Adrenal gland (tissue), 9 donors: ENCODE measurements at regions not wholly inside any gene's neighbourhood (a gene's known extent, or its start where the extent isn't known, plus 50 kb on each side); places are given as distances from the start of the nearest gene placed in this dataset.
"Not testable (repeated sequence)": the region's sequence is repeated elsewhere in the genome, so short reads cannot be mapped to it uniquely, and the experiment has no call there.

Source experiments
- DNase-seq, 7 donors: peaks; one replicate each; pipeline ENCODE4 v3.0.0-alpha.2; 2019 to 2020
- H3K27ac ChIP-seq, 5 donors: fragments of 200-600 bp; sonication (generic) in 4 of 5; 1 replicate in 3 of 5; 2 replicates in 2 of 5; pipeline versions ENCODE4 v1.5.1 to v1.8.0; 2016 to 2020; ENCODE audit warnings: mild to moderate bottlenecking in 1 of 5
- H3K27me3 ChIP-seq: fragments of 200-600 bp; 2 replicates; pipeline ENCODE4 v1.8.0; 2021
- H3K36me3 ChIP-seq, 2 donors: fragments of 200-600 bp; replicated peaks in 1 of 2; 1 replicate in 1 of 2; 2 replicates in 1 of 2; pipeline versions ENCODE4 v1.5.1 to v1.8.0; 2018 to 2022
- H3K4me1 ChIP-seq, 2 donors: fragments of 200-600 bp; replicated peaks in 1 of 2; 1 replicate in 1 of 2; 2 replicates in 1 of 2; pipeline versions ENCODE4 v1.5.1 to v1.8.0; 2018 to 2021
- H3K4me3 ChIP-seq, 4 donors: fragments of 200-600 bp; sonication (generic) in 3 of 4; one replicate each; pipeline ENCODE4 v1.5.1; 2016 to 2018
- H3K9me3 ChIP-seq, 3 donors: fragments of 200-600 bp; sonication (generic) in 1 of 3; replicated peaks in 1 of 3; 1 replicate in 2 of 3; 2 replicates in 1 of 3; pipeline versions ENCODE4 v1.5.1 to v1.8.0; 2016 to 2021
- CTCF ChIP-seq, 6 experiments: fragments of 450-650 bp in 4 of 6; fragments of 200-600 bp in 2 of 6; sonication (generic) in 1 of 6; IDR thresholded peaks; 1 replicate in 5 of 6; 2 replicates in 1 of 6; pipeline versions ENCODE4 v1.5.1 to v1.8.0; 2016 to 2021; ENCODE audit warnings: antibody characterized with exemption in 6 of 6, mild to moderate bottlenecking in 2 of 6, moderate library complexity in 1 of 6
- POLR2A ChIP-seq, 2 donors: fragments of 450-650 bp; IDR thresholded peaks; one replicate each; pipeline ENCODE4 v1.6.1; 2017; ENCODE audit warnings: antibody characterized with exemption in 2 of 2, mild to moderate bottlenecking in 2 of 2, moderate library complexity in 1 of 2
- WGBS, 4 donors: extraction: QIAGEN DNeasy Blood & Tissue Kit in 2 of 4; methylation state at CpG; one replicate each; pipeline versions ENCODE4 v1.1.5 to v1.1.7; 2013 to 2017; 5-methylcytosine and 5-hydroxymethylcytosine counted together
- intact Hi-C, 2 donors: fragments of 100-400 bp; cut with DNase I; formaldehyde crosslinking; loops; one replicate each; pipeline versions ENCODE4 v1.14.1 to v1.15.0; 2022 to 2023
- donor health status: healthy with polysubstance abuse.
- donor health status: Bipolar disorder and iron deficiency.
- donor health status: DM: yes; HTN: yes; CAD: no.
- donor health status: DM: no; HTN: no; CAD: no.
- donor health status: DM: no; HTN: no; CAD: no.

DNA sequence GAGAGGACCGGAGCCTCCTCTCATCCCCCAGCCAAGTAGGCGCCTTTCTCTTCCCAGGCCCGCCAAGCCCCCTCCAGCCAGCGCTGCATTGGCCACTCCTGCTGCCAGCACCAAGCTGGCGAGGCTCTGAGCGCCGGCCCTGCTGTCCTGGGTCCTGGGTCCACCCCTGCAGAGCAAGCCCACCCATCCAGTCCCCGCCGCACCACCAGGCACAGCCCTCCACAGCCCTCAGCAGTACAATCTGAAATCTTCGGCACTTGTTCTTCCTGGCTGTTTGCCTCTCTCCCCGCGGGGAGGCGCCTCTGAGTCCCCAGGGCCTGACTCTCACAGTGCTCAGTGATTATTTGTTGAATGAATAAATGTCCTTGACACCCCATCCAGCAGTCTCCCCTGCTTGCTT is 236.4 kb upstream of the SGCG start:
- intact Hi-C loops: loop anchor here in 1 of 2 donors (5.0 kb wide), 1 partner anchor 1423 kb away; no protein-coding TSS in a partner anchor
- Histone ChIP-seq H3K9me3 (no peaks in the 10 kb centered on the region), H3K4me1 (no peaks in the 10 kb centered on the region), H3K4me3 (no peak overlapping the region), H3K27me3 (no peaks in the 10 kb centered on the region), H3K27ac (no peak overlapping the region), H3K36me3 (no peaks in the 10 kb centered on the region)
- 80 to 94% (median 85%) methylated on average over 12 to 13 of the region's 13 CpGs for WGBS, 4 donors
- no peak for DNase-seq
- no peak for TF ChIP-seq POLR2A (IDR thresholded peaks at IDR 0.05)
- TF ChIP-seq CTCF (IDR thresholded peaks at IDR 0.05): no peak

DNA sequence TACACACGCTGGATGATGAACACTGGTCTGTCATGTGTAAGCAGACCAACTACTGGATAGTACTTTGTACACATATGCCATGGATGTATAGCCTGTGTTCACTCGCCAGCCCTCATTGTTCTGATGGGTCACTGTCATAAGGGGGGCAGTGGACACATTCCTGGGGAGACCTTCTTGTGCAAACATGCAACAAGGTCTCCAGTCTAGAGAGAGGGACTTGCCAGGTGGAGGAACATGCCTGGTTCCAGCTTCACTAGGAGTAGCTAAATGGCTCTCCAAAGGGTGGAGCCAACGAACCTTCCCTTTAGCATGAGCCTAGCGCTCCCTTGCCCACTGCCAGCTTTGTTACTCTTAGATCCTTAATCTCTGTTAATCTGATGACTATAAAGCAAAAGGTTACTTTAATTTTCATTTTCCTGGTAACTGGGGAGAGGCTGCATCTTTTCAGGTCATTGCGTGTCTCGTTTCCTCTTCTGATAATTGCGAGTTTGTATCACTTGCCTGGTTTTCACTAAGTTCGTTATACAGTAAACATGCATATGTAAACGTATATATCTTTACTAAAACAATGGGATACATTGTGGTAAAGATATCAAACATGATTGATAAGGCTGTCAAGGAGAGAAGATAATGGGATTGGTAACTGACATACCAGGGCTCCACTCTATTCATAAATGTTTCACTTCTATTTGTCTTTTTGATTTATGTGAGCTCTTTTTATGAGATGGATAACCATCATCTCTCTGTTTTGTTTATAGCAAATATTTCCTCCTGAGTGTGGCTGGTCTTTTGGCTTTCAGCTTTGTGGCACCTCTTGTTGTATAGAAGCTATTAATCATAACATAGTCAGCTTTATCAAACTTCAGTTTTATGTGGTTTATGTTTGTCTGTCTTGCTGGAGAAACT is 235.2 kb upstream of the SGCG start:
- no peaks in the 10 kb centered on the region for H3K4me1 ChIP-seq
- H3K4me3 ChIP-seq: no peak overlapping the region
- no peak overlapping the region for H3K27ac ChIP-seq
- no peak for DNase-seq
- no peak for TF ChIP-seq POLR2A (IDR thresholded peaks at IDR 0.05)
- TF ChIP-seq CTCF (IDR thresholded peaks at IDR 0.05): no peak
- no peaks in the 10 kb centered on the region for H3K36me3 ChIP-seq
- intact Hi-C loops: no loop called here
- WGBS, 4 donors: 66 to 79% (median 69%) methylated on average over 9 of the region's 9 CpGs
- no peaks in the 10 kb centered on the region for H3K27me3 ChIP-seq
- H3K9me3 ChIP-seq: no peaks in the 10 kb centered on the region

- Histone ChIP-seq H3K27ac (no peak overlapping the region), H3K27me3 (no peaks in the 10 kb centered on the region), H3K4me1 (no peaks in the 10 kb centered on the region), H3K9me3 (peaks cover 0 to 5% (median 0%) of the 10 kb centered on the region in 3 donors), H3K4me3 (no peak overlapping the region), H3K36me3 (no peaks in the 10 kb centered on the region)
- TF ChIP-seq POLR2A (IDR thresholded peaks at IDR 0.05) (no peak), CTCF (IDR thresholded peaks at IDR 0.05) (no peak)
- DNase-seq: no peak
- intact Hi-C loops: no loop called here
- WGBS, 4 donors: 76 to 88% (median 85%) methylated on average over 13 of the region's 13 CpGs
Measured at GRCh38 chr13:22948421-22948820, 232.4 kb upstream of the SGCG start.

DNA sequence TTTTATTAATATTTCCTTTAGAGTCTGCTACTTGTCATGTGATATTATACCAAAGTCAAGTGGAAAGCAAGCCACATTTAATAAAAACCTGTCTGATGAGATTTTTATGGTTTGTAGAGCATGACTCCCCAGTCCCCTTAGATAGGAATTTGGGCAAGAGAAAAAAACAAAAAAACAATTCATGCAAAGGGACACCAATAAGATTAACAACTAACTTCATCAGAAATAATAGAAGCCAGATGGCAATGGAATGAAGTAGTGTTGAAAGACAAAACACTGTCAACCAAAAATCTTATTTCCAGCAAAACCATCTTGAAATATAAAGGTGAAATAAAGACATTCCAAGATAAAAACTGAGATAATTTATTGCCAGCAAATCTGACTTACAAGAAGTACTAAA is 228.8 kb upstream of the SGCG start:
- H3K27ac ChIP-seq, H3K4me3 ChIP-seq, intact Hi-C loops, H3K36me3 ChIP-seq, H3K4me1 ChIP-seq, DNase-seq, H3K9me3 ChIP-seq, H3K27me3 ChIP-seq: not testable (repeated sequence)

GRCh38 chr13:22955147-22955546 is 225.6 kb upstream of the SGCG start:
- intact Hi-C loops, H3K9me3 ChIP-seq, H3K36me3 ChIP-seq, DNase-seq, H3K4me3 ChIP-seq, H3K4me1 ChIP-seq, H3K27me3 ChIP-seq, H3K27ac ChIP-seq: not testable (repeated sequence)
- WGBS, 4 donors: 60 to 67% (median 64%) methylated on average over 2 of the region's 2 CpGs

GRCh38 chr13:22956456-22957115 is 224.2 kb upstream of the SGCG start:
- DNase-seq: peak in 1 of 7 donors; percentile 29
- H3K4me1 ChIP-seq, H3K9me3 ChIP-seq, H3K36me3 ChIP-seq, H3K4me3 ChIP-seq, H3K27ac ChIP-seq, intact Hi-C loops, H3K27me3 ChIP-seq: not testable (repeated sequence)
- 68 to 88% (median 77%) methylated on average over 8 to 9 of the region's 9 CpGs for WGBS, 4 donors

GRCh38 chr13:22959859-22960258 is 220.9 kb upstream of the SGCG start:
- H3K36me3 ChIP-seq, DNase-seq, H3K4me3 ChIP-seq, H3K4me1 ChIP-seq, H3K9me3 ChIP-seq, H3K27me3 ChIP-seq, H3K27ac ChIP-seq, intact Hi-C loops: not testable (repeated sequence)
- 90 to 95% (median 93%) methylated on average over 8 to 14 of the region's 14 CpGs for WGBS, 4 donors
